IgD-negative memory B cell (primary cell): ENCODE measurements at regions not wholly inside any gene's neighbourhood (a gene's known extent, or its start where the extent isn't known, plus 50 kb on each side); places are given as distances from the start of the nearest gene placed in this dataset.
"Not testable (repeated sequence)": the region's sequence is repeated elsewhere in the genome, so short reads cannot be mapped to it uniquely, and the experiment has no call there.

Experiments
- H3K27ac Mint-ChIP-seq, 3 donors: one replicate each; pipeline ENCODE4 v1.8.0; 2020 to 2022; ENCODE audit warnings: mild to moderate bottlenecking in 3 of 3, mixed read lengths in 3 of 3, moderate library complexity in 1 of 3
- H3K27me3 Mint-ChIP-seq: one replicate; pipeline ENCODE4 v1.8.0; 2021; ENCODE audit warnings: mixed read lengths
- H3K36me3 Mint-ChIP-seq: one replicate; pipeline ENCODE4 v1.8.0; 2020; ENCODE audit warnings: mild to moderate bottlenecking, mixed read lengths
- H3K4me1 Mint-ChIP-seq, 3 donors: one replicate each; pipeline ENCODE4 v1.8.0; 2020 to 2022; ENCODE audit warnings: mixed read lengths in 3 of 3, mild to moderate bottlenecking in 1 of 3
- H3K4me3 Mint-ChIP-seq, 4 donors: one replicate each; pipeline ENCODE4 v1.8.0; 2020 to 2022; ENCODE audit warnings: mild to moderate bottlenecking in 4 of 4, mixed read lengths in 4 of 4, moderate library complexity in 3 of 4
- H3K9me3 Mint-ChIP-seq, 3 donors: one replicate each; pipeline ENCODE4 v1.8.0; 2020 to 2021; ENCODE audit warnings: mixed read lengths in 3 of 3, mild to moderate bottlenecking in 1 of 3

DNA sequence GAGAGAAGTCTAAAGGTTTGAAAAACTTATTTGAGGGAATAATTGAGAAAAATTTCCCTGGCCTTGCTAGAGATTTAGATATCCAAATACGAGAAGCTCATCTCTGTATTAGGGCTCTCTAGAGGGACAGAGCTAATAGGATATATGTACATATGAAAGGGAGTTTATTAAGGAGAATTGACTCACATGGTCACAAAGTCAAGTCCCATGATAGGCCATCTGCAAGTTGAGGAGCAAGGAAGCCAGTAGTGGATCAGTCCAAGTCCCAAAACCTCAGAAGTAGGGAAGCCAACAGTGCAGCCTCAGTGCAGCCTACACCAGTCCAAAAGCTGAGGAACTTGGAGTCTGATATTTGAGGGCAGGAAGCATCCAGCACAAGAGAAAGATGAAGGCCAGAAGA is 126.7 kb downstream of the PJA2 start:
- not testable (repeated sequence) for H3K27me3 Mint-ChIP-seq, H3K27ac Mint-ChIP-seq, H3K4me3 Mint-ChIP-seq, H3K4me1 Mint-ChIP-seq
- H3K9me3 Mint-ChIP-seq, result peaks cover 0 to 28% (median 15%) of the 10 kb centered on the region in 3 donors
- peaks cover 13% of the 10 kb centered on the region for H3K36me3 Mint-ChIP-seq

- H3K4me3 Mint-ChIP-seq, result no peak overlapping the region
- no peak overlapping the region for H3K27ac Mint-ChIP-seq
- H3K4me1 Mint-ChIP-seq, result no peaks in the 10 kb centered on the region
- peaks cover 0 to 23% (median 8%) of the 10 kb centered on the region in 3 donors for H3K9me3 Mint-ChIP-seq
- H3K27me3 Mint-ChIP-seq, result no peaks in the 10 kb centered on the region
- H3K36me3 Mint-ChIP-seq, result peaks cover 6% of the 10 kb centered on the region
Observed at GRCh38 chr5:109281136-109281690, 128.6 kb downstream of the PJA2 start.

GRCh38 chr5:109278141-109278540 is 131.6 kb downstream of the PJA2 start:
- no peaks in the 10 kb centered on the region for H3K4me1 Mint-ChIP-seq
- H3K27ac Mint-ChIP-seq, result no peak overlapping the region
- H3K9me3 Mint-ChIP-seq, result no peaks in the 10 kb centered on the region
- H3K27me3 Mint-ChIP-seq, result no peaks in the 10 kb centered on the region
- peaks cover 1% of the 10 kb centered on the region for H3K36me3 Mint-ChIP-seq
- no peak overlapping the region for H3K4me3 Mint-ChIP-seq

- Mint-ChIP-seq H3K4me1 (no peaks in the 10 kb centered on the region), H3K27ac (no peak overlapping the region)
Observed at GRCh38 chr5:109275919-109276318, 133.9 kb downstream of the PJA2 start.

DNA sequence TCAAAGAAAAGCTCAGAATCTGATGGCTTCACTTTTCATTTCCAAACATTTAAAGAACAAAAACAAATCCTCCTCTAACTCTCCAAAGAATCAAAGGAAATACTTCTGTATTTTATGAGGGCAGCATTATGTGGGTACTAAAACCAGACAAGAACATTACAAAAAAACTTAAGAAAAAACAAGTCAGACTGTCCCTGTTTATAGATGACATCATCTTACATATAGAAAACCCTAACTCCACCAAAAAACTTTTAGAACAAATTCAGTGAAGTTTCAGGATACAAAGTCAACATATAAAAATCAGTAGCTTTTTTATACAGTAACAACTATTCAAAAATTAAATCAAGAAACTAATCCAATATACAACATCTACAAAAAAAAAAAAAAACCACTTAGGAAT is 136.2 kb downstream of the PJA2 start:
- Mint-ChIP-seq H3K9me3 (peaks cover 4 to 18% (median 15%) of the 10 kb centered on the region in 3 donors), H3K4me3 (no peak overlapping the region), H3K27me3 (no peaks in the 10 kb centered on the region), H3K36me3 (peaks cover 6% of the 10 kb centered on the region), H3K27ac (no peak overlapping the region), H3K4me1 (no peaks in the 10 kb centered on the region)

More at GRCh38 chr5:109275919-109276318, 133.9 kb downstream of the PJA2 start:
- H3K27me3 Mint-ChIP-seq, result no peaks in the 10 kb centered on the region
- no peak overlapping the region for H3K4me3 Mint-ChIP-seq
- H3K36me3 Mint-ChIP-seq, result peaks cover 6% of the 10 kb centered on the region
- peaks cover 0 to 13% (median 9%) of the 10 kb centered on the region in 3 donors for H3K9me3 Mint-ChIP-seq

GRCh38 chr5:109267283-109267682 is 142.5 kb downstream of the PJA2 start:
- no peak overlapping the region for H3K4me3 Mint-ChIP-seq
- no peak overlapping the region for H3K27ac Mint-ChIP-seq
- no peaks in the 10 kb centered on the region for H3K27me3 Mint-ChIP-seq
- H3K36me3 Mint-ChIP-seq, result peaks cover 5% of the 10 kb centered on the region
- peaks cover 7 to 16% (median 14%) of the 10 kb centered on the region in 3 donors for H3K9me3 Mint-ChIP-seq
- H3K4me1 Mint-ChIP-seq, result no peaks in the 10 kb centered on the region

GRCh38 chr5:109258755-109259154 is 151.0 kb downstream of the PJA2 start:
- no peaks in the 10 kb centered on the region for H3K9me3 Mint-ChIP-seq
- H3K4me3 Mint-ChIP-seq, result no peak overlapping the region
- H3K4me1 Mint-ChIP-seq, result no peaks in the 10 kb centered on the region
- no peaks in the 10 kb centered on the region for H3K27me3 Mint-ChIP-seq
- peaks cover 9% of the 10 kb centered on the region for H3K36me3 Mint-ChIP-seq
- no peak overlapping the region for H3K27ac Mint-ChIP-seq

GRCh38 chr5:109256486-109256885 is 153.3 kb downstream of the PJA2 start:
- Mint-ChIP-seq H3K27ac (no peak overlapping the region), H3K27me3 (no peaks in the 10 kb centered on the region), H3K4me3 (no peak overlapping the region), H3K36me3 (peaks cover 9% of the 10 kb centered on the region), H3K9me3 (no peaks in the 10 kb centered on the region), H3K4me1 (no peaks in the 10 kb centered on the region)

DNA sequence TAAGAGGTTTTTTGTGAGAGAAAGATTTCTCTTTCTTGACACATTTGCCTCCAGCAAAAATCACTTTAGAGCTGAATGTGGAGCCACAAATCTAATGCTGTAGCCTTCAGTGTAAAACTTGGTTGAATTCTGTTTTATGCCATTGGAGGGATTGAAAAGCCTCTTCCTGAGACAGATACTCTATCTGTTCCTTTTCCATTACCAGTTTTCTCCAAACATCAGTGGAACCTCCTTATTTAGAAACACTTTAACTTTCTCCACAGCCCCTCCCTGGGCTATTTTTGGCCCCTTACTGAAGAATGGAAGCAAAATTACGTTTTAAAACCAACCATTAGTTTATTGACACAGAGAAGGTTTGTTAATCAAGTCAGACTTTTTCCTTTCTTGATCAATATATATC is 155.3 kb downstream of the PJA2 start:
- Mint-ChIP-seq H3K4me3 (no peak overlapping the region), H3K27ac (no peak overlapping the region), H3K9me3 (no peaks in the 10 kb centered on the region), H3K4me1 (no peaks in the 10 kb centered on the region), H3K36me3 (peaks cover 9% of the 10 kb centered on the region), H3K27me3 (no peaks in the 10 kb centered on the region)

DNA sequence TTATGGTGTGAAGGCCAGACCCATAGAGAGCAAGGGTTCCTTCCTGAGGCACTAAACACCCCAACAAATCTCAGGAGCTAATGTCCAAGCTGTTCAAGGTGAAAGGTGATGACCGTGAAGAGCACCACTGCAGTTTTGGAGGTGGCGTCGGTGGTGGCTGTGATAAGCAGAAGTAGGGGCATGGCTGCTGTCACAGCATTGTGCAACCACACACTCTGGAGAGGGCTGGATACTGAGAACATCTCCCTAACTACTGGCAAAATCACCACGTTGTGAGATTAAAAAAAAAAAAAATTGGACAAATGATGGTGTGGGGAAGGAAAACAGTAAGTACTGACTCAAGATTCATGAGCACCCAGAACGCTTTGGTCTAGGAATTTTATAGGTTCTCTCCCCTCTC is 156.5 kb downstream of the PJA2 start:
- no peak overlapping the region for H3K27ac Mint-ChIP-seq
- H3K4me3 Mint-ChIP-seq, result no peak overlapping the region
- H3K4me1 Mint-ChIP-seq, result peaks cover 0 to 4% (median 0%) of the 10 kb centered on the region in 3 donors
- H3K27me3 Mint-ChIP-seq, result no peaks in the 10 kb centered on the region
- H3K9me3 Mint-ChIP-seq, result no peaks in the 10 kb centered on the region
- H3K36me3 Mint-ChIP-seq, result peaks cover 6% of the 10 kb centered on the region

GRCh38 chr5:109252731-109253130 is 157.0 kb downstream of the PJA2 start:
- no peaks in the 10 kb centered on the region for H3K9me3 Mint-ChIP-seq
- no peak overlapping the region for H3K4me3 Mint-ChIP-seq
- H3K36me3 Mint-ChIP-seq, result peaks cover under 1% of the 10 kb centered on the region
- peaks cover 0 to 8% (median 0%) of the 10 kb centered on the region in 3 donors for H3K4me1 Mint-ChIP-seq
- H3K27ac Mint-ChIP-seq, result no peak overlapping the region
- no peaks in the 10 kb centered on the region for H3K27me3 Mint-ChIP-seq

GRCh38 chr5:109250533-109251329 is 159.0 kb downstream of the PJA2 start:
- no peaks in the 10 kb centered on the region for H3K27me3 Mint-ChIP-seq
- H3K36me3 Mint-ChIP-seq, result peaks cover 2% of the 10 kb centered on the region
- peaks cover 3 to 15% (median 10%) of the 10 kb centered on the region in 3 donors for H3K9me3 Mint-ChIP-seq
- H3K4me3 Mint-ChIP-seq, result no peak overlapping the region
- no peak overlapping the region for H3K27ac Mint-ChIP-seq
- peaks cover 0 to 11% (median 0%) of the 10 kb centered on the region in 3 donors for H3K4me1 Mint-ChIP-seq

GRCh38 chr5:109250080-109250479 is 159.7 kb downstream of the PJA2 start:
- Mint-ChIP-seq H3K4me1 (peaks cover 0 to 11% (median 0%) of the 10 kb centered on the region in 3 donors), H3K36me3 (peaks cover 2% of the 10 kb centered on the region), H3K4me3 (no peak overlapping the region), H3K27ac (no peak overlapping the region), H3K9me3 (peaks cover 3 to 17% (median 11%) of the 10 kb centered on the region in 3 donors), H3K27me3 (no peaks in the 10 kb centered on the region)

GRCh38 chr5:109249126-109249525 is 160.6 kb downstream of the PJA2 start:
- H3K36me3 Mint-ChIP-seq, result peaks cover 2% of the 10 kb centered on the region
- no peak overlapping the region for H3K4me3 Mint-ChIP-seq
- H3K27ac Mint-ChIP-seq, result no peak overlapping the region
- H3K9me3 Mint-ChIP-seq, result peaks cover 3 to 17% (median 13%) of the 10 kb centered on the region in 3 donors
- peaks cover 0 to 11% (median 0%) of the 10 kb centered on the region in 3 donors for H3K4me1 Mint-ChIP-seq
- no peaks in the 10 kb centered on the region for H3K27me3 Mint-ChIP-seq

DNA sequence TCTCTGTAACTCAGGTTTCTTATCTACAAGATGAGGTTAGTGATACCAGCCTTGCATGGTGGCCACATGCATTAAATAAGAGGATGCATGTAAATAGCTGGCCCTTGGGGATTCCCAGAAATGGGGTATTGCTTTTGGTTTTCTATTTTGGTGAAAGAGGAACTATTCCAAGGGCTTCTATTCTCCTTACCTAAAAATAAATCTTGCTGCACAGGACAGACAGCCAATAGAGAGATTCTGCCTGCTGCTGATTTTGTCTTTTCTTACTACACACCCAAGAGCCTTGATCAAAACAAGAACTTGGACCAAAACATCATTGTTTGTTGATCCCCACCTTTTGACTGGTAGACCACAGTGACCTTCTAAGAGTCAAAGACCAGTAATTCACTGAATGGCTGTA is 161.8 kb downstream of the PJA2 start:
- no peak overlapping the region for H3K27ac Mint-ChIP-seq
- H3K27me3 Mint-ChIP-seq, result no peaks in the 10 kb centered on the region
- peak overlapping the region in 1 of 4 donors; percentile 2 for H3K4me3 Mint-ChIP-seq
- H3K9me3 Mint-ChIP-seq, result peaks cover 3 to 17% (median 16%) of the 10 kb centered on the region in 3 donors
- peaks cover 2% of the 10 kb centered on the region for H3K36me3 Mint-ChIP-seq
- peaks cover 0 to 11% (median 0%) of the 10 kb centered on the region in 3 donors for H3K4me1 Mint-ChIP-seq
